ENCODE measurements at regions not wholly inside any gene's neighbourhood (a gene's known extent, or its start where the extent isn't known, plus 50 kb on each side); places are given as distances from the start of the nearest gene placed in this dataset.

- H3K36me3 ChIP-seq (ENCODE audit: low read depth) = no peaks in the 10 kb centered on the region
- no peak overlapping the region for H3K4me2 ChIP-seq (ENCODE audit: unreplicated experiment)
- H3K4me3 ChIP-seq = no peak overlapping the region
- H3K27me3 ChIP-seq (replicated peaks; ENCODE audit: insufficient read depth) = no peaks in the 10 kb centered on the region
- H3K4me1 ChIP-seq (ENCODE audit: insufficient read depth) = no peaks in the 10 kb centered on the region
- H3K79me2 ChIP-seq (ENCODE audit: insufficient read depth) = no peaks in the 10 kb centered on the region
- no peak for TF ChIP-seq EZH2phosphoT487 (IDR thresholded peaks at IDR 0.05; ENCODE audit: insufficient read depth, low read depth)
- TF ChIP-seq EZH2 (IDR thresholded peaks at IDR 0.05; ENCODE audit: insufficient read depth, poor library complexity, severe bottlenecking) = no peak
- H2AFZ ChIP-seq = no peak overlapping the region
- no peaks in the 10 kb centered on the region for H3K9me2 ChIP-seq (ENCODE audit: insufficient read depth)
- no peaks in the 10 kb centered on the region for H3F3A ChIP-seq (ENCODE audit: insufficient read depth)
- H3K9ac ChIP-seq = no peak overlapping the region
- 7 to 14% methylated on average over 2 of the region's 2 CpGs for WGBS, 2 experiments (ENCODE audit: low coverage in 1 of 2, low lambda C conversion rate in 2 of 2, missing lambda C conversion rate in 2 of 2)
- no peaks in the 10 kb centered on the region for H3K9me3 ChIP-seq (ENCODE audit: low read depth)
- no peak for DNase-seq
- no peak overlapping the region for H3K27ac ChIP-seq
- in situ Hi-C loops (cut with MboI) = no loop called here
- H4K20me1 ChIP-seq (ENCODE audit: insufficient read depth) = no peaks in the 10 kb centered on the region
Measured at GRCh38 chr16:9231039-9231438, 139.6 kb downstream of the HAPSTR1 start.

GRCh38 chr16:9232102-9232770, 140.8 kb downstream of the HAPSTR1 start:
- no peaks in the 10 kb centered on the region for H4K20me1 ChIP-seq (ENCODE audit: insufficient read depth)
- H3F3A ChIP-seq (ENCODE audit: insufficient read depth) = no peaks in the 10 kb centered on the region
- DNase-seq = no peak
- H3K4me3 ChIP-seq = no peak overlapping the region
- H3K9ac ChIP-seq = no peak overlapping the region
- TF ChIP-seq EZH2 (IDR thresholded peaks at IDR 0.05; ENCODE audit: insufficient read depth, poor library complexity, severe bottlenecking) (no peak), EZH2phosphoT487 (IDR thresholded peaks at IDR 0.05; ENCODE audit: insufficient read depth, low read depth) (no peak)
- in situ Hi-C loops (cut with MboI) = no loop called here
- H2AFZ ChIP-seq = no peak overlapping the region
- 18 to 25% methylated on average over 5 of the region's 5 CpGs for whole genome bisulfite sequencing, 2 experiments (ENCODE audit: low coverage in 1 of 2, low lambda C conversion rate in 2 of 2, missing lambda C conversion rate in 2 of 2)
- H3K79me2 ChIP-seq (ENCODE audit: insufficient read depth) = no peaks in the 10 kb centered on the region
- H3K4me2 ChIP-seq (ENCODE audit: unreplicated experiment) = no peak overlapping the region
- H3K4me1 ChIP-seq (ENCODE audit: insufficient read depth) = no peaks in the 10 kb centered on the region
- no peak overlapping the region for H3K27ac ChIP-seq
- H3K36me3 ChIP-seq (ENCODE audit: low read depth) = no peaks in the 10 kb centered on the region
- H3K27me3 ChIP-seq (replicated peaks; ENCODE audit: insufficient read depth) = no peaks in the 10 kb centered on the region
- H3K9me3 ChIP-seq (ENCODE audit: low read depth) = no peaks in the 10 kb centered on the region
- no peaks in the 10 kb centered on the region for H3K9me2 ChIP-seq (ENCODE audit: insufficient read depth)

- 10 to 25% methylated on average over 2 of the region's 2 CpGs for WGBS, 2 experiments (ENCODE audit: low coverage in 1 of 2, low lambda C conversion rate in 2 of 2, missing lambda C conversion rate in 2 of 2)
- TF ChIP-seq EZH2 (IDR thresholded peaks at IDR 0.05; ENCODE audit: insufficient read depth, poor library complexity, severe bottlenecking) (no peak), EZH2phosphoT487 (IDR thresholded peaks at IDR 0.05; ENCODE audit: insufficient read depth, low read depth) (no peak)
- Histone ChIP-seq H3K4me2 (ENCODE audit: unreplicated experiment) (no peak overlapping the region), H2AFZ (no peak overlapping the region), H3F3A (ENCODE audit: insufficient read depth) (no peaks in the 10 kb centered on the region), H3K36me3 (ENCODE audit: low read depth) (no peaks in the 10 kb centered on the region), H4K20me1 (ENCODE audit: insufficient read depth) (no peaks in the 10 kb centered on the region), H3K79me2 (ENCODE audit: insufficient read depth) (no peaks in the 10 kb centered on the region), H3K27me3 (replicated peaks; ENCODE audit: insufficient read depth) (no peaks in the 10 kb centered on the region), H3K9me2 (ENCODE audit: insufficient read depth) (no peaks in the 10 kb centered on the region), H3K27ac (no peak overlapping the region), H3K9ac (no peak overlapping the region), H3K4me1 (ENCODE audit: insufficient read depth) (no peaks in the 10 kb centered on the region), H3K4me3 (no peak overlapping the region), H3K9me3 (ENCODE audit: low read depth) (no peaks in the 10 kb centered on the region)
- DNase-seq = no peak
- in situ Hi-C loops (cut with MboI) = no loop called here
Measured at GRCh38 chr16:9235867-9236266, 144.4 kb downstream of the HAPSTR1 start.

- in situ Hi-C loops (cut with MboI) = no loop called here
- Histone ChIP-seq H2AFZ (no peak overlapping the region), H3K4me3 (no peak overlapping the region), H3K9ac (no peak overlapping the region), H3K79me2 (ENCODE audit: insufficient read depth) (no peaks in the 10 kb centered on the region), H4K20me1 (ENCODE audit: insufficient read depth) (no peaks in the 10 kb centered on the region), H3K9me3 (ENCODE audit: low read depth) (no peaks in the 10 kb centered on the region), H3K27ac (no peak overlapping the region), H3K4me2 (ENCODE audit: unreplicated experiment) (no peak overlapping the region), H3K27me3 (replicated peaks; ENCODE audit: insufficient read depth) (no peaks in the 10 kb centered on the region), H3K4me1 (ENCODE audit: insufficient read depth) (no peaks in the 10 kb centered on the region), H3F3A (ENCODE audit: insufficient read depth) (no peaks in the 10 kb centered on the region), H3K36me3 (ENCODE audit: low read depth) (no peaks in the 10 kb centered on the region), H3K9me2 (ENCODE audit: insufficient read depth) (no peaks in the 10 kb centered on the region)
- DNase-seq = no peak
- no peak for TF ChIP-seq EZH2 (IDR thresholded peaks at IDR 0.05; ENCODE audit: insufficient read depth, poor library complexity, severe bottlenecking)
- no peak for TF ChIP-seq EZH2phosphoT487 (IDR thresholded peaks at IDR 0.05; ENCODE audit: insufficient read depth, low read depth)
- 49 to 50% methylated on average over 5 of the region's 5 CpGs for WGBS, 2 experiments (ENCODE audit: low coverage in 1 of 2, low lambda C conversion rate in 2 of 2, missing lambda C conversion rate in 2 of 2)
Measured at GRCh38 chr16:9236319-9236718, 144.9 kb downstream of the HAPSTR1 start.
